NB4 (cell line): ENCODE measurements at regions not wholly inside any gene's neighbourhood (a gene's known extent, or its start where the extent isn't known, plus 50 kb on each side); places are given as distances from the start of the nearest gene placed in this dataset.

ENCODE experiments used
- MYC ChIP-seq: IDR thresholded peaks from 2 replicates; pipeline ENCODE4 v1.6.1; 2011; ENCODE audit warnings: low read depth, low read length
- POLR2A ChIP-seq: IDR thresholded peaks from 2 replicates; pipeline ENCODE4 v1.6.1; 2011; ENCODE audit warnings: mild to moderate bottlenecking; ENCODE audit not compliant: insufficient read length; ENCODE audit errors: extremely low read depth
- TF ChIP-seq, protein P1 (sequence below): IDR thresholded peaks from one replicate; pipeline ENCODE4 v1.5.1; 2012; ENCODE audit warnings: low read depth, low read length
- TF ChIP-seq, protein P2 (sequence below): IDR thresholded peaks from 2 replicates; pipeline ENCODE4 v1.6.1; 2011; ENCODE audit warnings: low read depth, low read length

DNA sequence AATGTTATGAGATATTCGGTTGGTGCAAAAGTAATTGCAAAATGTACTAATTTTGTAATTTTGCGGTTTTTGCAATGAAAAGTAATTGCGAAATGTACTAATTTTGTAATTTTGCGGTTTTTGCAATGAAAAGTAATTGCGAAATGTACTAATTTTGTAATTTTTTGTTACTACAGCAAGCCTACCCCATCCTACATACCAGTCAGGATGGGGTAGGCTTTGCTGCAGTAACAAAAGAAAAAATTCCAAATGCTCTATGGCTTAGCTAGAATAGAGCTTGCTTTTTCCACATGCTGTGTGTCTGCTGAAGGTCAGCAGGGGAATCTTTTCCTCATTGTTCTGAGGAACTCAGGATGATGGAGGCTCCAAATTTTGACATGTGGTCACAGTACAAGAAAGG, 83.3 kb upstream of the GPRC5B start:
- TF ChIP-seq, protein P1, sequence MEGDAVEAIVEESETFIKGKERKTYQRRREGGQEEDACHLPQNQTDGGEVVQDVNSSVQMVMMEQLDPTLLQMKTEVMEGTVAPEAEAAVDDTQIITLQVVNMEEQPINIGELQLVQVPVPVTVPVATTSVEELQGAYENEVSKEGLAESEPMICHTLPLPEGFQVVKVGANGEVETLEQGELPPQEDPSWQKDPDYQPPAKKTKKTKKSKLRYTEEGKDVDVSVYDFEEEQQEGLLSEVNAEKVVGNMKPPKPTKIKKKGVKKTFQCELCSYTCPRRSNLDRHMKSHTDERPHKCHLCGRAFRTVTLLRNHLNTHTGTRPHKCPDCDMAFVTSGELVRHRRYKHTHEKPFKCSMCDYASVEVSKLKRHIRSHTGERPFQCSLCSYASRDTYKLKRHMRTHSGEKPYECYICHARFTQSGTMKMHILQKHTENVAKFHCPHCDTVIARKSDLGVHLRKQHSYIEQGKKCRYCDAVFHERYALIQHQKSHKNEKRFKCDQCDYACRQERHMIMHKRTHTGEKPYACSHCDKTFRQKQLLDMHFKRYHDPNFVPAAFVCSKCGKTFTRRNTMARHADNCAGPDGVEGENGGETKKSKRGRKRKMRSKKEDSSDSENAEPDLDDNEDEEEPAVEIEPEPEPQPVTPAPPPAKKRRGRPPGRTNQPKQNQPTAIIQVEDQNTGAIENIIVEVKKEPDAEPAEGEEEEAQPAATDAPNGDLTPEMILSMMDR, result no peak
- TF ChIP-seq POLR2A (no peak), MYC (no peak)
- TF ChIP-seq, protein P2, sequence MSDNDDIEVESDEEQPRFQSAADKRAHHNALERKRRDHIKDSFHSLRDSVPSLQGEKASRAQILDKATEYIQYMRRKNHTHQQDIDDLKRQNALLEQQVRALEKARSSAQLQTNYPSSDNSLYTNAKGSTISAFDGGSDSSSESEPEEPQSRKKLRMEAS, result no peak
